ENCODE measurements at regions not wholly inside any gene's neighbourhood (a gene's known extent, or its start where the extent isn't known, plus 50 kb on each side); places are given as distances from the start of the nearest gene placed in this dataset.

- BruUV-seq (replicated peaks): no TSS peak
- H3K79me2 ChIP-seq (ENCODE audit: control insufficient read depth, insufficient read depth, low read length): no peaks in the 10 kb centered on the region
- ChIA-PET CTCF (no interaction called here), POLR2A (no interaction called here), RAD21 (ENCODE audit: unreplicated experiment) (no interaction called here), SMC1A (ENCODE audit: uncharacterized antibody, unreplicated experiment) (interaction anchor here (0.6 kb wide), 1 partner anchor 1629 kb away, joined by 3 read pairs; no protein-coding TSS in a partner anchor)
- TF ChIP-seq IKZF2 (IDR thresholded peaks at IDR 0.05): no peak
- no peak for TF ChIP-seq TARDBP (IDR thresholded peaks at IDR 0.05; ENCODE audit: borderline replicate concordance)
- no peak overlapping the region for H3K4me3 ChIP-seq
- H3K9me3 ChIP-seq (replicated peaks; ENCODE audit: control insufficient read depth, insufficient read depth, low read length): no peaks in the 10 kb centered on the region
- no peaks in the 10 kb centered on the region for H3K36me3 ChIP-seq (ENCODE audit: control insufficient read depth in 2 of 2, insufficient read depth in 2 of 2, low read length in 1 of 2)
- no peak overlapping the region for H2AFZ ChIP-seq (ENCODE audit: control insufficient read depth, low read depth, low read length)
- no peak overlapping the region for H3K4me2 ChIP-seq (ENCODE audit: control insufficient read depth, insufficient read depth)
- ATAC-seq: no peak
- H4K20me1 ChIP-seq (ENCODE audit: control insufficient read depth, insufficient read depth): no peaks in the 10 kb centered on the region
- in situ Hi-C loops (cut with MboI) (no loop called here), intact Hi-C loops (cut with micrococcal nuclease; ENCODE audit: unreplicated experiment) (no loop called here)
- H3K27ac ChIP-seq (ENCODE audit: control insufficient read depth, insufficient read depth): no peak overlapping the region
- H3K27me3 ChIP-seq (replicated peaks in 1 of 2; ENCODE audit: control insufficient read depth in 2 of 2, insufficient read depth in 2 of 2, low read length in 1 of 2): no peaks in the 10 kb centered on the region
- no peak for DNase-seq (ENCODE audit: low read depth, low spot score)
- FAIRE-seq: no peak
- H3K9ac ChIP-seq (ENCODE audit: control insufficient read depth, insufficient read depth, low read length): no peak overlapping the region
- no peaks in the 10 kb centered on the region for H3K4me1 ChIP-seq (ENCODE audit: control insufficient read depth, insufficient read depth, low read length)
These were observed 848.9 kb upstream of the CADM2 start for GRCh38 chr3:84109911-84110310.

- H2AFZ ChIP-seq (ENCODE audit: control insufficient read depth, low read depth, low read length): no peak overlapping the region
- in situ Hi-C loops (cut with MboI): no loop called here
- ChIA-PET SMC1A (ENCODE audit: uncharacterized antibody, unreplicated experiment) (no interaction called here), POLR2A (no interaction called here), RAD21 (ENCODE audit: unreplicated experiment) (no interaction called here), CTCF (no interaction called here)
- ATAC-seq (no peak), DNase-seq (ENCODE audit: low read depth, low spot score) (no peak), FAIRE-seq (no peak)
- no peaks in the 10 kb centered on the region for H3K36me3 ChIP-seq (ENCODE audit: control insufficient read depth in 2 of 2, insufficient read depth in 2 of 2, low read length in 1 of 2)
- H3K4me1 ChIP-seq (ENCODE audit: control insufficient read depth, insufficient read depth, low read length): no peaks in the 10 kb centered on the region
- TF ChIP-seq PML (IDR thresholded peaks at IDR 0.05; ENCODE audit: low read length) (no peak), RELA (IDR thresholded peaks at IDR 0.05; ENCODE audit: borderline replicate concordance, partially characterized antibody) (no peak), ZNF384 (IDR thresholded peaks at IDR 0.05; ENCODE audit: borderline replicate concordance, low read depth, low read length) (no peak), TAF1 (IDR thresholded peaks at IDR 0.05; ENCODE audit: borderline replicate concordance, low read depth, low read length) (no peak), CBX3 (IDR thresholded peaks at IDR 0.05; ENCODE audit: borderline replicate concordance, low read depth) (no peak), RBBP5 (conservative IDR thresholded peaks at IDR 0.05) (no peak), GABPA (IDR thresholded peaks at IDR 0.05; ENCODE audit: low read depth) (no peak), ASH2L (IDR thresholded peaks at IDR 0.05; ENCODE audit: borderline replicate concordance, low read depth) (no peak)
- H3K4me2 ChIP-seq (ENCODE audit: control insufficient read depth, insufficient read depth): no peak overlapping the region
- no peak overlapping the region for H3K27ac ChIP-seq (ENCODE audit: control insufficient read depth, insufficient read depth)
- intact Hi-C loops (cut with micrococcal nuclease; ENCODE audit: unreplicated experiment): no loop called here
- no peaks in the 10 kb centered on the region for H3K79me2 ChIP-seq (ENCODE audit: control insufficient read depth, insufficient read depth, low read length)
- no TSS peak for BruUV-seq (replicated peaks)
- no peaks in the 10 kb centered on the region for H4K20me1 ChIP-seq (ENCODE audit: control insufficient read depth, insufficient read depth)
- H3K27me3 ChIP-seq (replicated peaks in 1 of 2; ENCODE audit: control insufficient read depth in 2 of 2, insufficient read depth in 2 of 2, low read length in 1 of 2): no peaks in the 10 kb centered on the region
- no peak overlapping the region for H3K4me3 ChIP-seq
- no peaks in the 10 kb centered on the region for H3K9me3 ChIP-seq (replicated peaks; ENCODE audit: control insufficient read depth, insufficient read depth, low read length)
- no peak overlapping the region for H3K9ac ChIP-seq (ENCODE audit: control insufficient read depth, insufficient read depth, low read length)
These were observed 848.0 kb upstream of the CADM2 start for GRCh38 chr3:84110787-84111186.

Data from GM12878 (cell line).